GM12875 (cell line): ENCODE measurements at regions not wholly inside any gene's neighbourhood (a gene's known extent, or its start where the extent isn't known, plus 50 kb on each side); places are given as distances from the start of the nearest gene placed in this dataset.
"Not testable (repeated sequence)": the region's sequence is repeated elsewhere in the genome, so short reads cannot be mapped to it uniquely, and the experiment has no call there.

ENCODE experiments used
- H3K4me3 ChIP-seq: one replicate; pipeline ENCODE4 v1.5.1; 2011; ENCODE audit warnings: low read depth, low read length, control low read depth
- TF ChIP-seq, protein P1 (sequence below): IDR thresholded peaks from 2 replicates; pipeline ENCODE4 v1.5.1; 2011; ENCODE audit warnings: low read depth, mild to moderate bottlenecking, control low read depth, inconsistent platforms, low read length, moderate library complexity, borderline replicate concordance; ENCODE audit not compliant: insufficient read depth

DNA sequence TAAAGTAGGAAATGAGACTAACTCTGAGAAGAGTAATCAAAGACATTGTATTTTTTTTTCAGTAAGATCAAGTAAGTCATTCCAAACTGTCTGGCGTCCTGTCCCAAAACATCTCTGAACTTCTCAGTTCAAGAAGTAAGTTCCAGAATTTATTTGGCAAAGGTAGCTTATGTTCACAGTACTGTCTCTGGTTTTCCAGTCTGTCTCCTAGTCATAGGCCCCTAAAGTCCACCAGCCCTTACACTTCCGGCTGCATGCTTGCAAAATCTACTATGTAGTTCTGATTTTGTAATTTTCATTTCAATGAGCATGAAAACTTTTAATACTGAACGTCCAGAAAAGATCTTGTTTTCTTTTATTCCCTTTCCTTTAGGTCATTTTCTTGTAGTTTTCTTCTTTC is 61.4 kb upstream of the S1PR1 start:
- TF ChIP-seq, protein P1, sequence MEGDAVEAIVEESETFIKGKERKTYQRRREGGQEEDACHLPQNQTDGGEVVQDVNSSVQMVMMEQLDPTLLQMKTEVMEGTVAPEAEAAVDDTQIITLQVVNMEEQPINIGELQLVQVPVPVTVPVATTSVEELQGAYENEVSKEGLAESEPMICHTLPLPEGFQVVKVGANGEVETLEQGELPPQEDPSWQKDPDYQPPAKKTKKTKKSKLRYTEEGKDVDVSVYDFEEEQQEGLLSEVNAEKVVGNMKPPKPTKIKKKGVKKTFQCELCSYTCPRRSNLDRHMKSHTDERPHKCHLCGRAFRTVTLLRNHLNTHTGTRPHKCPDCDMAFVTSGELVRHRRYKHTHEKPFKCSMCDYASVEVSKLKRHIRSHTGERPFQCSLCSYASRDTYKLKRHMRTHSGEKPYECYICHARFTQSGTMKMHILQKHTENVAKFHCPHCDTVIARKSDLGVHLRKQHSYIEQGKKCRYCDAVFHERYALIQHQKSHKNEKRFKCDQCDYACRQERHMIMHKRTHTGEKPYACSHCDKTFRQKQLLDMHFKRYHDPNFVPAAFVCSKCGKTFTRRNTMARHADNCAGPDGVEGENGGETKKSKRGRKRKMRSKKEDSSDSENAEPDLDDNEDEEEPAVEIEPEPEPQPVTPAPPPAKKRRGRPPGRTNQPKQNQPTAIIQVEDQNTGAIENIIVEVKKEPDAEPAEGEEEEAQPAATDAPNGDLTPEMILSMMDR: no peak
- no peak overlapping the region for H3K4me3 ChIP-seq

DNA sequence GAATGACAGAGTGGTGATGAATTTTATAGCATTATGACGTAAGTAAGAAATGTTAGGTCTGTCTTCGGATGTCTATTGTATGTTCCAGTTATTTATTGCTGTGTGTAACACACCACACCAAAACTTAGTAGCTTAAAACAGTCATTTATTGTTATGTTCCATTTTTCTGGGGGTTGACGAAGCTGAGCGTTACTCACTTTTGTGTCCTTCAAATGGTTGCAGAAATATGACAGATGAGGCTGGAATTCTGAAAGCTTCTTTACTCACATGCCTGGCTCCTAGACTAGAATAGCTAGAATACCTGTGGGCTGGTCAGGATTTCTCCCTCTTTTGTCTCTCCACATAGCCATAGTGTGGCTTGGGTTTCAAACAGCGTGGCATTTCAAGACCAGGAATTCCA is 62.1 kb upstream of the S1PR1 start:
- no peak overlapping the region for H3K4me3 ChIP-seq
- TF ChIP-seq, protein P1: no peak

DNA sequence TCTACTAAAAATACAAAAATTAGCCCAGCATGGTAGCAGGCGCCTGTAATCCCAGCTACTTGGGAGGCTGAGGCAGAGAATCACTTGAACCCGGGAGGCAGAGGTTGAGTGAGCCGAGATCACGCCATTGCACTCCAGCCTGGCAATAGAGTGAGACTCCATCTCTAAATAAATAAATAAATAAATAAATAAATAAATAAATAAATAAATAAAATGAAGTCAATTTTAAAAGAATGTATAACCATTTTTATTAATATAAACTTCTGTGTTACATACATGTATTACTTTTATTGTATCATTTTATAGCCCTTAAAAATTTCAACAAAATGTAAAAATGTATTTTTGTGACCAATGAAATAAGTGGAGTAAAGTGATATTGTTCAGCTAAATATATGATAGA is 62.5 kb upstream of the S1PR1 start:
- not testable (repeated sequence) for H3K4me3 ChIP-seq

GRCh38 chr1:101170506-101171050 is 66.2 kb upstream of the S1PR1 start:
- TF ChIP-seq, protein P1: no peak
- no peak overlapping the region for H3K4me3 ChIP-seq

- TF ChIP-seq, protein P1: no peak
These were observed 68.9 kb upstream of the S1PR1 start for GRCh38 chr1:101167891-101168290.

GRCh38 chr1:101166583-101167120 is 70.2 kb upstream of the S1PR1 start:
- TF ChIP-seq, protein P1: no peak

More at GRCh38 chr1:101167891-101168290, 68.9 kb upstream of the S1PR1 start:
- H3K4me3 ChIP-seq: no peak overlapping the region

DNA sequence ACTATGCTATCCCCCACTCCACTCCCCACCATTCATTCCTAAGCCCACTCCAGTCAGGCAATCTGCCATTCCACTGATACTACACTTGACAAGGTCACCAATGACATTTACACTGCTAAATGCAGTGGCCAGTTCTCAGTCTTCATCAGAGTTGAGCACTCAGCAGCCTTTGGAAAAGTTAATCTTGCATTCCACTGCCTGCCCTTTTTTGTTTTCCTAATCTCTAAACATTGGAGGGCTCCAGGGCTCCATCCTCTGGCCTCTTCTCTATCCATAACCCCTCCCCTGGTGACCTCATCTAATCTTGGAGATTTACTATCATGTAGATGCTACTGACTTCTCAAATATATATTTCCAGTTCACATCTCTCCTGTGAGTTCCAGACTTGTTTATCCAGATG is 70.9 kb upstream of the S1PR1 start:
- H3K4me3 ChIP-seq: no peak overlapping the region
- TF ChIP-seq, protein P1: no peak

More at GRCh38 chr1:101166583-101167120, 70.2 kb upstream of the S1PR1 start:
- no peak overlapping the region for H3K4me3 ChIP-seq
